Calu3 (cell line): ENCODE measurements at regions not wholly inside any gene's neighbourhood (a gene's known extent, or its start where the extent isn't known, plus 50 kb on each side); places are given as distances from the start of the nearest gene placed in this dataset.

Experiments
- BruUV-seq: library from RNA; stranded (reverse); fragments of 400-500 nt; replicated peaks from 2 replicates; lab custom pipeline; 2021; lab: Mats Ljungman, UMichigan
- CTCF ChIA-PET: fragments of 300-600 bp; sonication (Branson Sonifier 250); formaldehyde crosslinking; loops from one replicate; lab custom pipeline; 2022; ENCODE audit warnings: antibody characterized with exemption; lab: Charles Lee
- DNase-seq: peaks from one replicate; pipeline ENCODE4 v3.0.0; 2022
- H3K27ac Mint-ChIP-seq: one replicate; pipeline ENCODE4 v1.8.0; 2022; ENCODE audit warnings: mixed read lengths; ENCODE audit not compliant: unreplicated experiment
- H3K27me3 Mint-ChIP-seq: one replicate; pipeline ENCODE4 v1.8.0; 2022; ENCODE audit warnings: mixed read lengths; ENCODE audit not compliant: unreplicated experiment
- H3K36me3 Mint-ChIP-seq: one replicate; pipeline ENCODE4 v1.8.0; 2022; ENCODE audit warnings: mild to moderate bottlenecking, moderate library complexity, mixed read lengths; ENCODE audit not compliant: insufficient read depth, unreplicated experiment
- H3K4me1 Mint-ChIP-seq: one replicate; pipeline ENCODE4 v1.8.0; 2022; ENCODE audit warnings: mild to moderate bottlenecking, low read depth, mixed read lengths; ENCODE audit not compliant: unreplicated experiment
- H3K4me3 Mint-ChIP-seq: one replicate; pipeline ENCODE4 v1.8.0; 2022; ENCODE audit warnings: mild to moderate bottlenecking, low read depth, moderate library complexity, mixed read lengths; ENCODE audit not compliant: unreplicated experiment
- H3K9me3 Mint-ChIP-seq: one replicate; pipeline ENCODE4 v1.8.0; 2022; ENCODE audit warnings: low read depth, mixed read lengths; ENCODE audit not compliant: unreplicated experiment
- intact Hi-C: fragments of 100-400 bp; cut with micrococcal nuclease; formaldehyde crosslinking; loops from one replicate; pipeline ENCODE4 v1.10.0; 2022; ENCODE audit not compliant: unreplicated experiment
- TF ChIP-seq, protein P1 (sequence below): fragments of 200-600 bp; IDR thresholded peaks from one replicate; pipeline ENCODE4 v1.8.0; 2022; ENCODE audit warnings: antibody characterized with exemption; ENCODE audit not compliant: unreplicated experiment

DNA sequence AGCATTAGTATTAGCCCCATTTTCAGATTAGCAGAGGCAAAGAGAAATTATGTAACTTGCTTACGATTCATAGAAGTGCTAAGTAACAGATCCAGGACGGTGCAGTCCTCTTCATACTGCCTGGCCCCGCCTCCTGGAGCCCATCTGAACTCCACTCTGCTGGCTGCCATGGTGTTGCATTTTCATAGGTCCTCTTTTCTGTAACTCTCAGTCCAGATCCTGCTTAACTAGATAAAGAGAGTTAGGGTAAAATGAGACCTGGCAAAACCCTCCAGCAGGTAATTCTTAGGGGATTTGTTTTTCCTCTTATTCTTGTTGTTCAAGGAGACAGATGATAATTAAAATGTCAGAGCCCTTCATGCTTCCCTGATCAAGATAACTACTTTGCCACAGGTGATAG is 135.1 kb upstream of the EFNA5 start:
- BruUV-seq: no TSS peak
- DNase-seq: no peak
- H3K36me3 Mint-ChIP-seq: no peaks in the 10 kb centered on the region
- CTCF ChIA-PET: no interaction called here
- TF ChIP-seq, protein P1, sequence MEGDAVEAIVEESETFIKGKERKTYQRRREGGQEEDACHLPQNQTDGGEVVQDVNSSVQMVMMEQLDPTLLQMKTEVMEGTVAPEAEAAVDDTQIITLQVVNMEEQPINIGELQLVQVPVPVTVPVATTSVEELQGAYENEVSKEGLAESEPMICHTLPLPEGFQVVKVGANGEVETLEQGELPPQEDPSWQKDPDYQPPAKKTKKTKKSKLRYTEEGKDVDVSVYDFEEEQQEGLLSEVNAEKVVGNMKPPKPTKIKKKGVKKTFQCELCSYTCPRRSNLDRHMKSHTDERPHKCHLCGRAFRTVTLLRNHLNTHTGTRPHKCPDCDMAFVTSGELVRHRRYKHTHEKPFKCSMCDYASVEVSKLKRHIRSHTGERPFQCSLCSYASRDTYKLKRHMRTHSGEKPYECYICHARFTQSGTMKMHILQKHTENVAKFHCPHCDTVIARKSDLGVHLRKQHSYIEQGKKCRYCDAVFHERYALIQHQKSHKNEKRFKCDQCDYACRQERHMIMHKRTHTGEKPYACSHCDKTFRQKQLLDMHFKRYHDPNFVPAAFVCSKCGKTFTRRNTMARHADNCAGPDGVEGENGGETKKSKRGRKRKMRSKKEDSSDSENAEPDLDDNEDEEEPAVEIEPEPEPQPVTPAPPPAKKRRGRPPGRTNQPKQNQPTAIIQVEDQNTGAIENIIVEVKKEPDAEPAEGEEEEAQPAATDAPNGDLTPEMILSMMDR: no peak
- H3K27me3 Mint-ChIP-seq: peaks cover 8% of the 10 kb centered on the region
- no peak overlapping the region for H3K27ac Mint-ChIP-seq
- intact Hi-C loops: no loop called here
- no peaks in the 10 kb centered on the region for H3K9me3 Mint-ChIP-seq
- no peaks in the 10 kb centered on the region for H3K4me1 Mint-ChIP-seq
- H3K4me3 Mint-ChIP-seq: no peak overlapping the region

DNA sequence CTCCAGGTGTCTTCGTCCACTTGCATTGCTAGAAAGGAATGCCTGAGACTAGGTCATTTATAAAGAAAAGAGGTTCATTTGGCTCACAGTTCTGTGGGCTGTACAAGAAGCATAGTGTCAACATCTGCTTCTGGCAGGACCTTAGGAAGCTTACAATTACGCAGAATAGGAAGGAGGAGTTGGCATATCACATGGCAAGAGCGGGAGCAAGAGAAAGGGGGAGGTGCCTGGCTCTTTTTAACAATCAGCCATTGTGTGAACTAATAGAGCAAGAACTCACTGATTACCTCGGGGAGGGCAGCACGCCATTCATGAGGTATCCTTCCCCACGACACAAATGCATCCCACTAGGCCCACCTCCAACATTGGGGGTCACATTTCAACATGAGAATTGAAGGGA is 134.4 kb upstream of the EFNA5 start:
- Mint-ChIP-seq H3K27me3 (peaks cover 8% of the 10 kb centered on the region), H3K27ac (no peak overlapping the region), H3K4me3 (no peak overlapping the region), H3K9me3 (no peaks in the 10 kb centered on the region), H3K36me3 (no peaks in the 10 kb centered on the region), H3K4me1 (no peaks in the 10 kb centered on the region)
- no TSS peak for BruUV-seq
- CTCF ChIA-PET: no interaction called here
- TF ChIP-seq, protein P1: no peak
- DNase-seq: no peak
- intact Hi-C loops: no loop called here

- DNase-seq: no peak
- intact Hi-C loops: no loop called here
- Mint-ChIP-seq H3K4me3 (no peak overlapping the region), H3K36me3 (no peaks in the 10 kb centered on the region), H3K27me3 (peaks cover 8% of the 10 kb centered on the region), H3K4me1 (no peaks in the 10 kb centered on the region), H3K27ac (no peak overlapping the region), H3K9me3 (no peaks in the 10 kb centered on the region)
- CTCF ChIA-PET: no interaction called here
- TF ChIP-seq, protein P1: no peak
- BruUV-seq: no TSS peak
Measured at GRCh38 chr5:107803728-107804127, 133.0 kb upstream of the EFNA5 start.

GRCh38 chr5:107801061-107801460 is 130.3 kb upstream of the EFNA5 start:
- H3K27ac Mint-ChIP-seq: no peak overlapping the region
- TF ChIP-seq, protein P1: no peak
- CTCF ChIA-PET: no interaction called here
- intact Hi-C loops: no loop called here
- peaks cover under 1% of the 10 kb centered on the region for H3K9me3 Mint-ChIP-seq
- peaks cover 8% of the 10 kb centered on the region for H3K27me3 Mint-ChIP-seq
- DNase-seq: no peak
- H3K36me3 Mint-ChIP-seq: no peaks in the 10 kb centered on the region
- H3K4me3 Mint-ChIP-seq: no peak overlapping the region
- BruUV-seq: no TSS peak
- no peaks in the 10 kb centered on the region for H3K4me1 Mint-ChIP-seq

- DNase-seq: no peak
- no TSS peak for BruUV-seq
- Mint-ChIP-seq H3K36me3 (no peaks in the 10 kb centered on the region), H3K9me3 (peaks cover 10% of the 10 kb centered on the region), H3K27ac (no peak overlapping the region), H3K4me3 (no peak overlapping the region), H3K27me3 (peaks cover 8% of the 10 kb centered on the region), H3K4me1 (no peaks in the 10 kb centered on the region)
- intact Hi-C loops: no loop called here
- TF ChIP-seq, protein P1: no peak
- CTCF ChIA-PET: no interaction called here
Measured at GRCh38 chr5:107799306-107799705, 128.6 kb upstream of the EFNA5 start.
